HG03196 (cell line): ENCODE measurements at regions not wholly inside any gene's neighbourhood (a gene's known extent, or its start where the extent isn't known, plus 50 kb on each side); places are given as distances from the start of the nearest gene placed in this dataset.
"Not testable (repeated sequence)": the region's sequence is repeated elsewhere in the genome, so short reads cannot be mapped to it uniquely, and the experiment has no call there.

ENCODE experiments used
- ATAC-seq: cut with Tn5 transposase; IDR thresholded peaks from one replicate; pipeline ENCODE4 v1.9.1; 2021; ENCODE audit not compliant: unreplicated experiment

DNA sequence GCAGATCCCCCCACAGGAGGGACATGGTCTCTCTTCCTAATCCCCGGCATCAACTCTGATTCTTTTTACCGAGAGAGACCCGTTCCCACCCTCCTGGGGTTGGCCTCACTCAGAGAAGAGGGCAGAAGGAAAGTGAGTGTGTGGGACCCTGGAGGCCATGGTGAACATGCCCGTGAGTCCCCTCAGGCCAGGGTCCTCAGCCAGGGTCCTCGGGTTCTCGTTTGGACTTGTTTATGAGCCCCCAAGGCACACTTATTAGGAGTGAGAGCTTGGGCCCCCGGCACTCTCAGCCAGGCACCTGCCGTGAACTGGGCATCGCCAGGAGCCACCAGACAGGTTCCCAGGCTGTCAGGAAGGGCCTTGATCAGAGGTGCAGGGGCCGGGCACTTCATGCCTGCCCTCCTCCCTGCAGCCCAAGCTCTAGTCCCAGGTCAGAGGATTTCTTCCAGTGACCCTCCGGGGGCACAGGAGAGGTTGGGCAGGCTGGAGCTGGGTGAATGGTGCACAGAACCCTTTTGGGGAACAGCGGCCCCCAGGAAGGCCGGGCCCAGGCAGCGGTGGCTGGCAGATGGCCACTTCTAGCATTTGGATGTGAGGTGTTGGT, 122.6 kb downstream of the CRYAA start:
- no peak for ATAC-seq

- ATAC-seq = no peak
These were observed 121.9 kb downstream of the CRYAA start for GRCh38 chr21:43290421-43291346.

- no peak for ATAC-seq
These were observed 121.2 kb downstream of the CRYAA start for GRCh38 chr21:43289966-43290365.

- no peak for ATAC-seq
These were observed 120.6 kb downstream of the CRYAA start for GRCh38 chr21:43289442-43289841.

- ATAC-seq = no peak
These were observed 119.3 kb downstream of the CRYAA start for GRCh38 chr21:43287795-43288755.

DNA sequence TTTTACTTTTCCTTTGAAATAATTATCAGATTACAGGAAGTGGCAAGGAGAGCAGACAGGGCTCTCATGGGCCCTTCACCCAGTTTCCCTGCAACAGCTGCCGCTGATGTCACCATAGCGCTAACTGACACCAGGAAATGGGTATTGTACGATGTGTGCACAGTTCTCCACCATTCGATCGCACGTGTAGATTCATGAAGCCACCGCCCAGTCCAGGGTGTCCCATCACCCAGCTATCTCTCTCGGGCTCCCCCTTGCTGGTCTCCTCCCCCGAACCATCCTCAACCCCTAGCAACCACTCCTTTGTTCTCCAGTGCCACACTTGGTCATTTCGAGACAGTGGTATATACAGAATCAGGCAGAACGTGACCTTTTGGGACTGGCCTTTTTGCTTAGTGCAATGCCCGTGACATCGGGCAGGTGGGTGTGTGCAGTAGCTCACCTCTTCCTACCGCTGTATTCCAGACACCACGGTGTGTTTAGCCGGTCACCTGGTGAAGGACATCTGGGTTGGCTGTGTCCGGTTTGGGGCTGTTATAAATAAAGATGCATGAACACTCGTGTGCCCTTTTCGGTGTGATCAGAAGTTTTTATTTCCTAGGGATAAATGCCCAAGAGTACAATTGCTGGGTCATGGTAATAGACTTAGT, 118.4 kb downstream of the CRYAA start:
- no peak for ATAC-seq

GRCh38 chr21:43286196-43286595, 117.4 kb downstream of the CRYAA start:
- ATAC-seq = no peak

DNA sequence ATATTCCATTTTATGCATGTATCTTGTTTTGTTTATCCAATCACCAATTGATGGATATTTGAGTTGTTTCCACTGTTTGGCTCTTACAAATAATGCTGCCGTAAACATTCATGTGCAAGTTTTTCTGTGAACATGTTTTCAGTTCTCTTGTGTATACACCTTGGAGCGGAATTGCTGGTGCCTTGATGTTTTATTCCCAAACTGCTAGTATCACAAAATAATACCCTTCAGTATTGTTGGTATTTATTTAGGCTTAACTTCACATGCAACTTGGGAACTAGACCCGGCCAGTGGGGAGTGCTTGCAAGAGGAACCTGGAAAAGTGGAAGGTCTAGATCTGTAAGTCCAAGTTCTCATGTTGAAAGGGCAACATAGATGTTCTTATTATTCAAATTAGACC, 115.9 kb downstream of the CRYAA start:
- no peak for ATAC-seq

- ATAC-seq = no peak
These were observed 115.4 kb downstream of the CRYAA start for GRCh38 chr21:43284238-43284637.

GRCh38 chr21:43283925-43284221, 115.1 kb downstream of the CRYAA start:
- not testable (repeated sequence) for ATAC-seq

- ATAC-seq = no peak
These were observed 114.5 kb downstream of the CRYAA start for GRCh38 chr21:43283136-43283924.

DNA sequence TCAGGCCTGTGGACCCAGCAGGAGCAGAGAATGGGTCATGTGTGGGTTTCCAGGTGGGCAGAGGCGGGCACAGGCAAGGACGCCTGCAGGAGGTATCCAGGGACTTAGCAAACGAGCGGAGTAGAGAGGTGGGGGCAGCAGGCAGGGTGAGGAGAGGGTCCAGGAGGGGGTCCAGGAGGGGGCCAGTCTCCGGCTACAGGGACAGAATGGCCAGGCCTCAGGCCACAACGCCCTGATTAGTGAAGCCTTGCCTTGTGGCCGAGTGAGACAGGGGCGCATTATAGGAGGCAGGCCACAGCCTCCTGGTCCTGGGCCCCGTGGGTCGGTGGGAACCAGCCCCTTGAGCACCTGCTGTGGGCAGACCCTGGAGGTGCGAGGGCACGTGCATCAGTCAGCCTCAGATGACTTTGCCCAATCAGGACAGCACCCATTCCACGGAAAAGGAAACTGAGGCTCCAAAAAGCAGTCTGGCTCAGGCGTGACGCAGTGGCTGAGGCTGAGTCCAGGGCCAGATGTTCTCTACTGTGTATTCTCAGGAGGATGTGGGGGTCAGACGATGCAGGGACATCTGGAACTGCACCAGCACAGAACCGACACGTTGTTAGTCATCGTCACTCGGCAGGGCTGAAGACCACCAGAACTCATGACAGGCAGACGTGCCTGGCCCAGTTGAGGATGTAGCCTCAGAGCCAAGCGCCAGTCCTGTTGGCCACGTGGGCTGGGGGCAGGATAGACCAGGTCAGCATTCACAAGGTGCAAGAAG, 113.7 kb downstream of the CRYAA start:
- no peak for ATAC-seq

DNA sequence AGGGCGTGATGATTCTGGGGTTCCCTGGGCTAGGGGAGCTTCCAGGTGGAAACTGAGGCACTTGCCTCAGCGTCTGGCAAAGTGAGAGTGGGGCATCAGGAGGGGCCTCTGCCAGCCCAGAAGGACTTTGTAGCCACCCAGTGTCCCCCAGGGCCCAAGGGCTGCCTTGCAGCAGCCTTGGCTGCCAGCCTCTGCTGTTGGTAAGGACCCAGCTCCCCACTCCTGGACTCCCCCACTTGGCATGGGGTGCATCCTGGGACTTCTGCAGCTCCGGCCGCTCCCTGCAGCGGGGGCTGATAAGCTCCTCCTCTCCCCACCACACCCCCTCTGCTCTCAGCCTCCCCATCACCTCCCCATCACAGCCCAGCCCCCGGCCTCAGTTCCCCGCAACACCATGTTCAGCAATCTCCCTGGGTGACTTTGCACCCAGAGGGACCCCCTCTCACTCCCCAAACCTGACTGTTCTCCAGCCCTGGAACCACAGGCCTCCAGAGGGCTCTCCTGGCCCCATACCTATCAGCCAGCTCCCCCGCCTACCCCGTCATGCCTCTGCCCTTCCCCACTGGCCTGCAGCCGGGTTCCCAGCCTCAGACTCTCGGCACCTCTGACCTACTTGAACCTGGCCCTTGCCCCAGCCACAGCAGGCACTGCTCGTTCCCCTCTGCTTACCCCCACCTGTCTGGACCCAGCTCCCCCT, 113.0 kb downstream of the CRYAA start:
- ATAC-seq = no peak

- no peak for ATAC-seq
These were observed 112.3 kb downstream of the CRYAA start for GRCh38 chr21:43280949-43281633.

DNA sequence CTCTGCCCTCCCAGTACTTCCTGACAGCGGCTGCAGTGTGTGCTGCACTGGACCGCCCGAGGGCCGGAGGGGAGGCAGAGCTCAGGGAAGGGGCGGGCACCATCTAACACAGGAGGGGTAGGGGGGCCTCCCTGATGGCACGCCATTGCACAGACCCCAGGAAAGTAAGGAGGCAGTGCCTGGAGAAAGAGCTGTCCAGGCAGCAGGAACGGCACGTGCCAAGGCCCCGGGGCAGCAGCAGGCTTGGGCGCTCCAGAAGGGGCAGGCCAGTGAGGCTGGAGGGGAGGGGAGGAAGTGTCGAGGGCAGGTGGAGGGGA, 110.7 kb downstream of the CRYAA start:
- no peak for ATAC-seq

DNA sequence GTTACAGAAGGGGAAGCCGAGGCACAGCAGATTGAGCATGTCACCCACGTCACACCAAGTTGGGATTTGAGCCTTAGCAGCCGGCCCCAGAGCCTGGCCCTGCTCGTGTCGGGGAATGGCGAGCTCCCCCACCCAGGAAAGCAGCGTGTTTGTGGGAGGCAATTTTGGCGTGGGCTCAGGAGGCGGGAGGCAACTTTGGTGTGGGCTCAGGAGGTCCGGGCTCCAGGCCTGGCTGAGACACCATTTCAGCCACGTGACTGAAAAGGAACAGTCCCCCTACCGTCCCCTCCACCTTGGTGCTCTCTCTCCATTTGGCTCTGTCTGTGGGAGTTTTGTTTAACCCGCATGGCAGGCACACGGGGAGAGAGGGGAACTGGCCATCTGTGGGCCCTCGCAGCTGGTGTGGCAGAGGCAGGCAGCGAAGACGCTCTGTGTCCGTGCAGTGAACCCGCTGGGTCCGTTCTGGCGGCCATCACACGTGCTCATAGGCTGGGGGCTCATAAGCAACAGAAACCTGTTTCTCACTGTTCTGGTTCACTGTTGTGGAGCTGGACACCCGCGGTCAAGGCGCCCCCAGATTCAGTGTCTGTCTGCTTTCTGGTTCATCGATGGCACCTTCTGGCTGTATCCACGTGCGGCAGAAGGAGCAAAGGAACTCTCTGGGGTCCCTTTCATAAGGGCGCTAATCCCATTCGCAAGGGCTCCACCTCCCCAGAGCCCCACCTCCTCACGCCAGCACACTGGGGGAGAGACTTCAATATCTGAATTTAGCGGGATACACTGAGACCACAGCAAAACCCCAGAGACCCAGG, 110.2 kb downstream of the CRYAA start:
- ATAC-seq = no peak

DNA sequence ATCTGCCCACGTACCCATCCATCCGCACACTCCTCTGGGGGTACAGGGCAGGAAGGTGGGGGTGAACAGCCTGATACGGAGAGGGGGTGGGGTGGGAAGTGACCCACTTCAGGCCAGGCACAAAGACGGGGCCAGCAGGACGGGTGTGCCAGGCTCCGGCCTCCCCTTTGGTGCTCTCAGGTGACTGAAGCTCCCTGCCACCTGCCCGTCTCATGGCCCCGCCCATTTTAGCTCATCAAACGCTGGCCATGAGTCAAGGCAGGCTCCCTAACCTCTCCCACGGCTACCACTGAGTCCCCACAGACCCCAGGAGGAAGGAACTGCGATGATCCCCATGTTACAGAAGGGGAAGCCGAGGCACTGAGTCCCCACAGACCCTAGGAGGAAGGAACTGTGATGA, 109.6 kb downstream of the CRYAA start:
- no peak for ATAC-seq
